Transverse colon (tissue), 4 donors: ENCODE measurements at regions not wholly inside any gene's neighbourhood (a gene's known extent, or its start where the extent isn't known, plus 50 kb on each side); places are given as distances from the start of the nearest gene placed in this dataset.

Experiments
- POLR2AphosphoS5 ChIP-seq, 3 donors: sonication (generic); formaldehyde crosslinking; IDR thresholded peaks; one replicate each; pipeline ENCODE4 v1.6.1; 2016; ENCODE audit warnings: antibody characterized with exemption in 3 of 3
- TF ChIP-seq, protein P1 (sequence below), 5 experiments: fragments of 200-600 bp in 3 of 5; fragments of 450-650 bp in 2 of 5; sonication (generic) in 3 of 5; IDR thresholded peaks; 1 replicate in 2 of 5; 2 replicates in 3 of 5; pipeline ENCODE4 v1.5.1; 2016 to 2017; ENCODE audit warnings: antibody characterized with exemption in 5 of 5, inconsistent platforms in 3 of 5, mild to moderate bottlenecking in 2 of 5, moderate library complexity in 1 of 5

DNA sequence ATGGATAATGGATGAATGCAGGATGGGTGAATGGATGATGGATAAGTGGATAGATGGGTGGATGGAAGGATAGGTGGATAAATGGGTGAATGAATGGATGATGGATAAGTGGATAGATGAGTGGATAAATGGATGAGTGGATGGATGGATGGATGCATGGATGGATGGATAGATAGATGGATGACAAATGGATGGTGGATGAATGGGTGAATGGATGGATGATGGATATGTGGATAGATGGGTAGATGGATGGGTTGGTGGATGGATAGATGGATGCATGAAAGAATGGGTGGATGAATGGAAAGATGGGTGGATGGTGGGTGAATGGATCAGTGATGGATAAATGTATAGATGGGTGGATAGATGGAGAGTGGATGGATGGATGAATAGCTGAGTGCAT is 564.8 kb downstream of the MIAT start:
- TF ChIP-seq, protein P1, sequence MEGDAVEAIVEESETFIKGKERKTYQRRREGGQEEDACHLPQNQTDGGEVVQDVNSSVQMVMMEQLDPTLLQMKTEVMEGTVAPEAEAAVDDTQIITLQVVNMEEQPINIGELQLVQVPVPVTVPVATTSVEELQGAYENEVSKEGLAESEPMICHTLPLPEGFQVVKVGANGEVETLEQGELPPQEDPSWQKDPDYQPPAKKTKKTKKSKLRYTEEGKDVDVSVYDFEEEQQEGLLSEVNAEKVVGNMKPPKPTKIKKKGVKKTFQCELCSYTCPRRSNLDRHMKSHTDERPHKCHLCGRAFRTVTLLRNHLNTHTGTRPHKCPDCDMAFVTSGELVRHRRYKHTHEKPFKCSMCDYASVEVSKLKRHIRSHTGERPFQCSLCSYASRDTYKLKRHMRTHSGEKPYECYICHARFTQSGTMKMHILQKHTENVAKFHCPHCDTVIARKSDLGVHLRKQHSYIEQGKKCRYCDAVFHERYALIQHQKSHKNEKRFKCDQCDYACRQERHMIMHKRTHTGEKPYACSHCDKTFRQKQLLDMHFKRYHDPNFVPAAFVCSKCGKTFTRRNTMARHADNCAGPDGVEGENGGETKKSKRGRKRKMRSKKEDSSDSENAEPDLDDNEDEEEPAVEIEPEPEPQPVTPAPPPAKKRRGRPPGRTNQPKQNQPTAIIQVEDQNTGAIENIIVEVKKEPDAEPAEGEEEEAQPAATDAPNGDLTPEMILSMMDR (IDR thresholded peaks at IDR 0.05) = no peak
- no peak for TF ChIP-seq POLR2AphosphoS5 (IDR thresholded peaks at IDR 0.05)
